Hepatocyte (in vitro differentiated cells): ENCODE measurements at regions not wholly inside any gene's neighbourhood (a gene's known extent, or its start where the extent isn't known, plus 50 kb on each side); places are given as distances from the start of the nearest gene placed in this dataset.

Source experiments
- CTCF ChIP-seq: fragments of 200-600 bp; sonication (generic); IDR thresholded peaks from 2 replicates; pipeline ENCODE4 v1.5.1; 2016; ENCODE audit warnings: antibody characterized with exemption, mild to moderate bottlenecking; ENCODE audit not compliant: poor library complexity
- EZH2 ChIP-seq: fragments of 200-600 bp; sonication (generic); IDR thresholded peaks from 2 replicates; pipeline ENCODE4 v1.6.1; 2016; ENCODE audit warnings: antibody characterized with exemption, mild to moderate bottlenecking, borderline replicate concordance

- TF ChIP-seq CTCF, result no peak
- no peak for TF ChIP-seq EZH2
These were observed 52.8 kb upstream of the EPB41L3 start for GRCh38 chr18:5596585-5596984.
